Choroid plexus epithelial cell (primary cell): ENCODE measurements at regions not wholly inside any gene's neighbourhood (a gene's known extent, or its start where the extent isn't known, plus 50 kb on each side); places are given as distances from the start of the nearest gene placed in this dataset.

ENCODE experiments used
- DNase-seq: peaks from one replicate; pipeline ENCODE4 v3.0.0-alpha.2; 2010; ENCODE audit warnings: low read depth
- H3K4me3 ChIP-seq: 2 replicates; pipeline ENCODE4 v1.5.1; 2011; ENCODE audit warnings: low read depth, mild to moderate bottlenecking, control low read depth, low read length, moderate library complexity
- TF ChIP-seq, protein P1 (sequence below): conservative IDR thresholded peaks from 2 replicates; pipeline ENCODE4 v1.5.1; 2011; ENCODE audit warnings: low read depth, mild to moderate bottlenecking, control low read depth, inconsistent platforms, low read length, moderate library complexity

DNA sequence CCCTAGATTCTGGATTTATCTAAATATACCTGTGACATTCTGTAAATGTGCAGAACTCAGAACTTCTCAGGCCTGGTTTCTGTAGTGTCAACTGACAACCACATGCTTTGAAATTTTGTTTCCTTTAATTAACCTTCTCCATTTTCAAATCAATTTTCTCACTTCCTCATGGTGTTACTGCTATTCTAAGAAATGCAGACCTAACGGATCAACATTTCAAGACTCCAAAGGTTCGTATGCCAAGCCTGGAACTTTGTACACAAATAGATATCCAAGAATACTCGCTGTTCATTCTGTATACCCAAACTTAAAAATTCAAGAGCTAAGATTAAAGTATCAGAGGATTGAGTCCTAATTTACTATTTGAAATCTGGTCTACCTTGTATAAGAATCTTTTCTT lies 88.1 kb downstream of the SLC24A2 start:
- TF ChIP-seq, protein P1, sequence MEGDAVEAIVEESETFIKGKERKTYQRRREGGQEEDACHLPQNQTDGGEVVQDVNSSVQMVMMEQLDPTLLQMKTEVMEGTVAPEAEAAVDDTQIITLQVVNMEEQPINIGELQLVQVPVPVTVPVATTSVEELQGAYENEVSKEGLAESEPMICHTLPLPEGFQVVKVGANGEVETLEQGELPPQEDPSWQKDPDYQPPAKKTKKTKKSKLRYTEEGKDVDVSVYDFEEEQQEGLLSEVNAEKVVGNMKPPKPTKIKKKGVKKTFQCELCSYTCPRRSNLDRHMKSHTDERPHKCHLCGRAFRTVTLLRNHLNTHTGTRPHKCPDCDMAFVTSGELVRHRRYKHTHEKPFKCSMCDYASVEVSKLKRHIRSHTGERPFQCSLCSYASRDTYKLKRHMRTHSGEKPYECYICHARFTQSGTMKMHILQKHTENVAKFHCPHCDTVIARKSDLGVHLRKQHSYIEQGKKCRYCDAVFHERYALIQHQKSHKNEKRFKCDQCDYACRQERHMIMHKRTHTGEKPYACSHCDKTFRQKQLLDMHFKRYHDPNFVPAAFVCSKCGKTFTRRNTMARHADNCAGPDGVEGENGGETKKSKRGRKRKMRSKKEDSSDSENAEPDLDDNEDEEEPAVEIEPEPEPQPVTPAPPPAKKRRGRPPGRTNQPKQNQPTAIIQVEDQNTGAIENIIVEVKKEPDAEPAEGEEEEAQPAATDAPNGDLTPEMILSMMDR = no peak
- no peak for DNase-seq
- no peak overlapping the region for H3K4me3 ChIP-seq

DNA sequence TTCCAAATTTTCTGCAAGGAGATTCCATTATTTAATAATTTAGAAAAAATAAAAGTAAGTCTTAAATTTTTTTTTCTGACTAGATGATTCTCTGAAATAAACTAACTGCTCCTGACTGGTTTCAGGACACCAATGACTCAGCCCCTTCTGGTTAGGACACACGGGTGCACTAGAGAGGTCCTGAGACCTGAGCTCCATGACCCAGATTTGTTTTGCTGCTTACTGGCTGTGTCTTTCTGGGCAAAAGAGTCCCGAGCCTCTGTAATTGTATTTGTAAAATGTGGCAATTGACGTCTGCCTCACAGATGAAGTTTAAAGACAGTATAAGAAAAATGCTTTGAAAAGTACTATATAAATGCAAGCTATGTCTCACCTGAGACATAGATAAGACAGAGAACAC lies 89.1 kb downstream of the SLC24A2 start:
- DNase-seq = no peak
- TF ChIP-seq, protein P1 = no peak
- H3K4me3 ChIP-seq = no peak overlapping the region

- TF ChIP-seq, protein P1 = no peak
- no peak overlapping the region for H3K4me3 ChIP-seq
- no peak for DNase-seq
Measured at GRCh38 chr9:19698960-19699359, 89.9 kb downstream of the SLC24A2 start.

GRCh38 chr9:19694601-19695000 lies 94.2 kb downstream of the SLC24A2 start:
- TF ChIP-seq, protein P1 = no peak
- no peak overlapping the region for H3K4me3 ChIP-seq
- no peak for DNase-seq

DNA sequence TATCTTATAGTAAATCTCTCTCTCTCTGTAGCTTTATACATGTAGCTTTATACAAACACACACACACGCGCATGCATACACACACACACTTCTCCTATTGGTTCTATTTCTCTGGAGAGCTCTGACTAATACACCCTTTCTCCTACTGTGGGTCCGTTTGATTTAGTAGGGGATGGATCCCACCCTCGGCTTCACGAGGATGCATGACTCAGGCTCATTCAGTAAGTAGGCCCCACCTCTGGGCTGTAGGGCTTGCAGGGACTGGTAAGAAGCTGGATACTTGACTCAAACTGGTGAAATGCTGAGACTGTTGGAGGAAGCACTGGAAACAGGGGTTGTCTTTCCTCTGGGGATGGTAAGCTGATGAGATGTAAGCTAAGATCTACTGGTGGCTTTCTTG lies 98.7 kb downstream of the SLC24A2 start:
- no peak overlapping the region for H3K4me3 ChIP-seq
- TF ChIP-seq, protein P1 = no peak
- no peak for DNase-seq

DNA sequence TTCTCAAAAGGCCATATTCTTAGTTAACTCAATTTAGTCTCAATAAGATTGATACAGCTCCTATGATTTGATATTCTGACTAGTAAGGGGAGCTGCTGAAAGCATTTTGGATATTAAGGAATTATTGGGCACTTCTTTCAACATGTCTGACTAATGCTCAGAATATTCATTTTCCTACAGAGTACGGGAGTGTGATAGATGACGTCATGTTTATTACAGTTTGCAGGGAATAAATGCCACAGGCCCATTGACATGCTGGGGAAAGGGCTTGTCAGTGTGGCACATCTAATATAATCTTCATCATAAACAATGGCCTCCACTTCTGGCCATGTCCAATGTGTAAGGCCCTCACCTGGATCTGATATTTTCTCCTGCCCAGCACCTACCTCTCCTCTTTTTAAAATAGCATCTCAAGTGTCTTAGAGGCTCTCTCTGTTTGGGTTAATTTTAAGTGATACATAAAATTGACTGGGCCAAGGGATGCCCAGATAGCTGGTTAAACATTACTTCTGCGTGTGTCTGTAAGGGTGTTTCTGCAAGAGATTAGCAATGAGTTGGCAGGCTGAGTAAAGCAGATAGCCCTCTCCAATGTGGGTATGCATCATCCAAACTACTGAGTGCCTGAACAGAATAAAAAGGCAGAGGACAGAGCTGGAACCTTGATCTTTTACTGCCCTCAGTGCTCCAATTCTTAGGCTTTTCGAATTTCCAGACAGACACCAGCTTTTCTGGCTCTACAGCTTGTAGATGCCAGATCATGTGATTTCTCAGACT lies 99.3 kb downstream of the SLC24A2 start:
- TF ChIP-seq, protein P1 = no peak
- H3K4me3 ChIP-seq = no peak overlapping the region
- DNase-seq = no peak

DNA sequence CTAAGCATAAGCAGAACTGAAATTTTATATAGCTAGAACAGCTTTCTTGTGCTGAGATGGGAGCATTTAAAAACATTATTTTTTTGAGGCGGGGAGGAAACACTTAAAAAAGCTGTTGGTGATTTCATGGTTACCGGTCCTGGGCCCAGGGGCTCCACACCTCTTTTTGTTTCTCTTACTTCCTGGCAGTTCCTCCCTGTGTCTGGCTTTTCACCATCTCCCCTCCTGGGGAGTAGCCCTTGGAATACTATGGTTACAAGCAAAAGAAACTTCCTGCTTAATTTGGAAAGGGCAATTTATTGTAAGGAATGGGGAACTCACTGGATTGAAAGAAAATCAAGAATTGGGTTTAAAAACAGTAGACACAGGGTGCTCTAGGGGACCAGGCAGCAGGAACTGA lies 105.1 kb downstream of the SLC24A2 start:
- TF ChIP-seq, protein P1 = no peak
- DNase-seq = no peak
- H3K4me3 ChIP-seq = no peak overlapping the region
